GM13977 (cell line): ENCODE measurements at regions not wholly inside any gene's neighbourhood (a gene's known extent, or its start where the extent isn't known, plus 50 kb on each side); places are given as distances from the start of the nearest gene placed in this dataset.

Source experiments
- DNase-seq: peaks from one replicate; pipeline ENCODE4 v3.0.0; 2012; ENCODE audit warnings: low spot score
- CTCF ChIP-seq: IDR thresholded peaks from 2 replicates; pipeline ENCODE4 v1.5.1; 2012; ENCODE audit warnings: mild to moderate bottlenecking, control low read depth; ENCODE audit not compliant: insufficient read depth; ENCODE audit errors: extremely low read depth, missing control alignments
- in situ Hi-C: fragments of 300-500 bp; cut with MboI; formaldehyde crosslinking; loops from one replicate; pipeline ENCODE4 v1.12.0; 2022; ENCODE audit warnings: low sequenced_read_pairs, low pct_unique_long_range_greater_than_20kb, mixed read lengths, inconsistent platforms; ENCODE audit not compliant: unreplicated experiment

GRCh38 chr2:128384446-128384845 lies 65.8 kb upstream of the HS6ST1 start:
- in situ Hi-C loops = no loop called here
- no peak for DNase-seq
- no peak for TF ChIP-seq CTCF

- DNase-seq = no peak
- no peak for TF ChIP-seq CTCF
- in situ Hi-C loops = no loop called here
These were observed 66.3 kb upstream of the HS6ST1 start for GRCh38 chr2:128384956-128385355.

GRCh38 chr2:128385365-128385764 lies 66.7 kb upstream of the HS6ST1 start:
- in situ Hi-C loops = no loop called here
- no peak for DNase-seq
- no peak for TF ChIP-seq CTCF

- DNase-seq = no peak
- in situ Hi-C loops = no loop called here
- no peak for TF ChIP-seq CTCF
These were observed 67.4 kb upstream of the HS6ST1 start for GRCh38 chr2:128386066-128386465.

- TF ChIP-seq CTCF = no peak
- no peak for DNase-seq
- in situ Hi-C loops = no loop called here
These were observed 69.9 kb upstream of the HS6ST1 start for GRCh38 chr2:128388499-128388941.

- DNase-seq = no peak
- no peak for TF ChIP-seq CTCF
- in situ Hi-C loops = no loop called here
These were observed 70.9 kb upstream of the HS6ST1 start for GRCh38 chr2:128389388-128390086.
